DOHH2 (cell line): ENCODE measurements at regions not wholly inside any gene's neighbourhood (a gene's known extent, or its start where the extent isn't known, plus 50 kb on each side); places are given as distances from the start of the nearest gene placed in this dataset.
"Not testable (repeated sequence)": the region's sequence is repeated elsewhere in the genome, so short reads cannot be mapped to it uniquely, and the experiment has no call there.

ENCODE experiments used
- H3F3A ChIP-seq: fragments of 200-600 bp; sonication (generic), shearing (Covaris generic); 2 replicates; pipeline ENCODE4 v1.6.0; 2016; ENCODE audit warnings: antibody characterized with exemption, mild to moderate bottlenecking; ENCODE audit not compliant: control insufficient read depth, insufficient read depth
- H3K27ac ChIP-seq: fragments of 200-600 bp; sonication (generic); 2 replicates; pipeline ENCODE4 v1.5.1; 2014; ENCODE audit warnings: low read depth, mild to moderate bottlenecking, low read length, moderate library complexity
- H3K27me3 ChIP-seq: fragments of 200-600 bp; sonication (generic); 2 replicates; pipeline ENCODE4 v1.6.1; 2014; ENCODE audit warnings: mild to moderate bottlenecking, low read length, mixed read lengths; ENCODE audit not compliant: control insufficient read depth
- H3K36me3 ChIP-seq: fragments of 200-600 bp; sonication (generic); 2 replicates; pipeline ENCODE4 v1.6.1; 2014; ENCODE audit warnings: mild to moderate bottlenecking, low read length, moderate library complexity, mixed read lengths; ENCODE audit not compliant: control insufficient read depth
- H3K4me1 ChIP-seq: fragments of 200-600 bp; sonication (generic); 2 replicates; pipeline ENCODE4 v1.6.1; 2014; ENCODE audit warnings: mild to moderate bottlenecking, low read length, mixed read lengths; ENCODE audit not compliant: control insufficient read depth
- H3K4me2 ChIP-seq: fragments of 200-600 bp; sonication (generic); 2 replicates; pipeline ENCODE4 v1.6.0; 2014; ENCODE audit warnings: mild to moderate bottlenecking, low read length, moderate library complexity
- H3K4me3 ChIP-seq: fragments of 200-600 bp; sonication (generic); 2 replicates; pipeline ENCODE4 v1.5.1; 2014; ENCODE audit warnings: mild to moderate bottlenecking, low read length, mixed read lengths
- H3K79me2 ChIP-seq: fragments of 200-600 bp; sonication (generic); 2 replicates; pipeline ENCODE4 v1.6.1; 2014; ENCODE audit warnings: mild to moderate bottlenecking, low read length, mixed read lengths; ENCODE audit not compliant: control insufficient read depth
- H3K9me2 ChIP-seq: fragments of 200-600 bp; sonication (generic); replicated peaks from 2 replicates; pipeline ENCODE4 v1.6.1; 2014; ENCODE audit warnings: mild to moderate bottlenecking, low read length, mixed read lengths; ENCODE audit not compliant: control insufficient read depth
- H3K9me3 ChIP-seq: fragments of 200-600 bp; sonication (generic); 2 replicates; pipeline ENCODE4 v1.6.1; 2014; ENCODE audit warnings: antibody characterized with exemption, low read length, mixed read lengths; ENCODE audit not compliant: control insufficient read depth, insufficient read depth
- H4K20me1 ChIP-seq: fragments of 200-600 bp; sonication (generic); 2 replicates; pipeline ENCODE4 v1.6.0; 2014; ENCODE audit warnings: low read depth, mild to moderate bottlenecking, antibody characterized with exemption, low read length, moderate library complexity; ENCODE audit not compliant: control insufficient read depth, insufficient read depth
- EZH2phosphoT487 ChIP-seq: fragments of 200-600 bp; sonication (generic); IDR thresholded peaks from 2 replicates; pipeline ENCODE4 v1.6.1; 2017; ENCODE audit warnings: borderline replicate concordance, mild to moderate bottlenecking, antibody characterized with exemption, low read length, moderate library complexity, mixed read lengths
- TF ChIP-seq, protein P1 (sequence below): fragments of 200-600 bp; sonication (generic); IDR thresholded peaks from one replicate; pipeline ENCODE4 v1.5.1; 2014; ENCODE audit warnings: antibody characterized with exemption, mild to moderate bottlenecking, low read depth, low read length; ENCODE audit not compliant: poor library complexity, severe bottlenecking

DNA sequence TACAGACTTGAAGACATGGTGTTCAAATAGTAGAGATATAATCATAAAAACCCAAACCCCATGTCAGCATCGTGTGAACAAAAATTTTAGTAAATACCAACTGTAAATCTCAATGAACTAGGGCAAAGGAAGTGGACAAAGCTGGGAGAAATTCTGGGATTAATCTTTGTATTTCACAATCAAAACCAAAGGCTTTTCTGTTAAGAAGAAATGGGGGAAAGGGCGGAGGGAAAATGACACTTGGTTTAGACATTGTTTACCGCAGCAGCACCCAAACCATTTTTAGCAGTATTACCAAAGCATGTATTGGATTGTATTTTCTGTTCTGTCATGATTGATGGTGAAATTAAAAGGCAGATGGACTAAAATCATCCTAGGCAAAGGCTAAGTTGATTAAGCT lies 134.2 kb upstream of the PRSS3 start:
- Histone ChIP-seq H3K36me3 (no peaks in the 10 kb centered on the region), H3K27ac (no peak overlapping the region), H3K27me3 (peaks cover 4% of the 10 kb centered on the region; the same call in 1 of the 2 replicates), H3K9me3 (no peaks in the 10 kb centered on the region), H3K4me2 (no peak overlapping the region), H3F3A (no peaks in the 10 kb centered on the region), H3K79me2 (no peaks in the 10 kb centered on the region), H3K9me2 (no peaks in the 10 kb centered on the region), H3K4me1 (peaks cover 4% of the 10 kb centered on the region), H3K4me3 (no peak overlapping the region), H4K20me1 (no peaks in the 10 kb centered on the region)
- TF ChIP-seq, protein P1, sequence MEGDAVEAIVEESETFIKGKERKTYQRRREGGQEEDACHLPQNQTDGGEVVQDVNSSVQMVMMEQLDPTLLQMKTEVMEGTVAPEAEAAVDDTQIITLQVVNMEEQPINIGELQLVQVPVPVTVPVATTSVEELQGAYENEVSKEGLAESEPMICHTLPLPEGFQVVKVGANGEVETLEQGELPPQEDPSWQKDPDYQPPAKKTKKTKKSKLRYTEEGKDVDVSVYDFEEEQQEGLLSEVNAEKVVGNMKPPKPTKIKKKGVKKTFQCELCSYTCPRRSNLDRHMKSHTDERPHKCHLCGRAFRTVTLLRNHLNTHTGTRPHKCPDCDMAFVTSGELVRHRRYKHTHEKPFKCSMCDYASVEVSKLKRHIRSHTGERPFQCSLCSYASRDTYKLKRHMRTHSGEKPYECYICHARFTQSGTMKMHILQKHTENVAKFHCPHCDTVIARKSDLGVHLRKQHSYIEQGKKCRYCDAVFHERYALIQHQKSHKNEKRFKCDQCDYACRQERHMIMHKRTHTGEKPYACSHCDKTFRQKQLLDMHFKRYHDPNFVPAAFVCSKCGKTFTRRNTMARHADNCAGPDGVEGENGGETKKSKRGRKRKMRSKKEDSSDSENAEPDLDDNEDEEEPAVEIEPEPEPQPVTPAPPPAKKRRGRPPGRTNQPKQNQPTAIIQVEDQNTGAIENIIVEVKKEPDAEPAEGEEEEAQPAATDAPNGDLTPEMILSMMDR, result no peak
- TF ChIP-seq EZH2phosphoT487, result no peak

DNA sequence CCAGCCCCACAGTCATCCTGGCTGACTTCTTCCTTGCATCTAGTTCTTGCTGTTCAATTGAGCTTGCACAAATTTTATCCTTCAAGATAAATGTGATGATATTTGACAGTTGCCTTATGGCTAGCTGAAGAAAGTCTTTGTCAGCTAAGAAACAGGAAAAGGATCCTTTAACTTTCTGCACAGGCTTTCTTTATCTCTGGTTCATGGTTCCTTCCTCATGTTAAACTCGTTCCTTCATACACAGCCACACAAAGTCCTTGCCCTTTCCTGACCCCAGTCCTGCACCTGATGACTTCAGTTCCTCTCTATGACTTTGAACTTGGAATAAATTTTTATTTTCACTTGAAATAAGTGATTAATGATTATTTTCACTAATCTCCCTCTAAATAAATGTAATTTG lies 132.5 kb upstream of the PRSS3 start:
- H3K4me1 ChIP-seq, result peaks cover 4% of the 10 kb centered on the region
- TF ChIP-seq, protein P1, result no peak
- TF ChIP-seq EZH2phosphoT487, result no peak
- no peaks in the 10 kb centered on the region for H3K9me3 ChIP-seq
- H3K27me3 ChIP-seq, result peaks cover 4% of the 10 kb centered on the region; the same call in 1 of the 2 replicates
- no peaks in the 10 kb centered on the region for H4K20me1 ChIP-seq
- H3K36me3 ChIP-seq, result no peaks in the 10 kb centered on the region
- no peaks in the 10 kb centered on the region for H3K79me2 ChIP-seq
- no peaks in the 10 kb centered on the region for H3F3A ChIP-seq
- H3K9me2 ChIP-seq, result no peaks in the 10 kb centered on the region
- no peak overlapping the region for H3K4me3 ChIP-seq
- no peak overlapping the region for H3K27ac ChIP-seq
- no peak overlapping the region for H3K4me2 ChIP-seq

DNA sequence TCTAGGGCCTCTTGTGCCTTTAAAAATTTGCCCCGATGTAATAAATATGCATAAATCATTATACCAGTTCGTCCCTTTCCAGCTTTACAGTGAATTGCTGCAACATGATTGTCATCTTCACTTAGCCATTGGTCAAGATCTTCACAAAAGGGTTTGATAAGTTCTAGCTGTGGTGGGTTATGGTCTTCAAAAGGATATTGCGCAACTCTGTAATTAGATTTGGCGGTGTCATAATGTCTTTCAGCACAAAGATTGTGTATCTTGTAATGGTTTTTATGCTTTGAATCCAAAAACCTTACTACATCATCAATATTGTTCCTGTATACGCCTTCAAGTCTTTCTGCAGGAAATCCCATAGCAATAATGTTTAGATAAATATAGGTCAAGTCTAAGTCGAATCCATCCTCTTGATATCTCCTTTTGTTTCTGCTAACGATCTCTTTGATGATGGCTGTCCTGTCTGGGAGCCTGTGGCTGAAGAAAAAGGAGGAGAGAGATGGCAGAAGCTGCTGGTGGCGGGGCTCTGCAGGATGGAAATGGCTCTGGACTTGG lies 119.1 kb upstream of the PRSS3 start:
- H3K79me2 ChIP-seq, H3K27ac ChIP-seq, H4K20me1 ChIP-seq, H3F3A ChIP-seq, H3K9me3 ChIP-seq, H3K4me1 ChIP-seq, H3K36me3 ChIP-seq, H3K9me2 ChIP-seq: not testable (repeated sequence)
- Histone ChIP-seq H3K4me3 (peak overlapping the region; percentile 45), H3K4me2 (peak overlapping the region; percentile 46), H3K27me3 (peaks cover 45% of the 10 kb centered on the region)

DNA sequence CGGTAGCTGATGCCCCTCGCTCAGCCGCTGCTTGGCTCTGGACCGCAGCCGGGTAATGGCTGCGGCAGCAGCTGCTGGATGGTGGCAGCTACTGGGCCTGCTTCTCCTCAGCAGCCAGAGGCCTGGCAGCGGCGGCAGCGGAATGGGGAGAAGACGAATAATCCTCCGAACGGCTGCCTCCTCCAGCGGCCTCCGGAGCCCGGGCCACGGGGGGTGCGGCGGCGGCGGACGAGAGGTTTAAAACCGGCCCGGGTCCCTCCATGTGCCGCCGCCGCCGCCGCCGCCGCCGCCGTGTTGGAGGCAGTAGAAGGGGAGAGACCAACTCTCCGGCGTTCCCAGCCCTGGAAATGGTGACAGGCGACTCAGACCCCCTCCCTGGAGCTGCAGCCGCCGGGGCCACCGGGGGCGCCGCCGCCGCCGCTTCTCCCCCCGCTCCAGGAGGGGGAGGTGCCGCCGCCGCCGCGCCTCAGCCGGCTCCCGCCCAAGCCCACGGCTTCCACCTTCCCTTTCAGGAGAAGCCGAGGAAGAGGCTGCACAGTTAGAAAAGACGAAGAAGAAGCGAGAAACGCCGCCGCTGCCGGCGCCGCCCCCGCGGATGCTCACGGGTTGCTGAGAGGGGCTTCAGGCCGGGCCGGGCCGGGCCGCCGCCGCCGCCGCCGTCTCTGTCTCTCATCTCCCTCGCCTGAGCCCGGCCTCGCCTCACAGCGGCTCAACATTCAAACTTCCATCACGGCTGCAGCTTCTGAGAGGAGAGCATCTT lies 118.4 kb upstream of the PRSS3 start:
- no peak; the same call in 1 of the 2 replicates for TF ChIP-seq EZH2phosphoT487
- TF ChIP-seq, protein P1, result no peak
- H3K79me2 ChIP-seq, result no peaks in the 10 kb centered on the region
- H3K4me1 ChIP-seq, result no peaks in the 10 kb centered on the region
- H3K27me3 ChIP-seq, result peaks cover 45% of the 10 kb centered on the region
- peak overlapping the region; percentile 45 for H3K4me3 ChIP-seq
- H3K9me3 ChIP-seq, result peaks cover 5% of the 10 kb centered on the region; the same call in 1 of the 2 replicates
- H3K9me2 ChIP-seq, result no peaks in the 10 kb centered on the region
- no peak overlapping the region for H3K27ac ChIP-seq
- H4K20me1 ChIP-seq, result no peaks in the 10 kb centered on the region
- no peaks in the 10 kb centered on the region for H3F3A ChIP-seq
- peak overlapping the region; percentile 46 for H3K4me2 ChIP-seq
- no peaks in the 10 kb centered on the region for H3K36me3 ChIP-seq
